HepG2 (cell line): ENCODE measurements at regions not wholly inside any gene's neighbourhood (a gene's known extent, or its start where the extent isn't known, plus 50 kb on each side); places are given as distances from the start of the nearest gene placed in this dataset.

ENCODE experiments used
- ATAC-seq: fragments of 200-7000 bp; cut with Tn5 transposase; 3 replicates; pipeline ENCODE4 v1.9.1; 2020; ENCODE audit warnings: mild to moderate bottlenecking, moderate library complexity
- BruUV-seq: library from RNA; stranded (reverse); fragments of 400-500 nt; replicated peaks from 2 replicates; lab custom pipeline; 2021; lab: Mats Ljungman, UMichigan
- CTCF ChIA-PET: fragments of 300-600 bp; formaldehyde crosslinking; extraction: SDS; loops from one replicate; lab custom pipeline; 2021; ENCODE audit warnings: low total read pairs, inconsistent platforms, low intra/inter-chr PET ratio; lab: Yijun Ruan, JAX
- POLR2A ChIA-PET: fragments of 350-600 bp; sonication (Branson Sonifier 250); formaldehyde crosslinking; loops from one replicate; lab custom pipeline; 2020; ENCODE audit warnings: antibody characterized with exemption, inconsistent platforms; lab: Yijun Ruan, JAX
- DNase-seq: peaks from one replicate; pipeline ENCODE4 v3.0.0-alpha.2; 2015; ENCODE audit warnings: low spot score
- FAIRE-seq: peaks from 3 replicates; lab custom pipeline; 2011; peaks lifted over from hg19 to GRCh38; lab: Jason Lieb, UNC
- H2AFZ ChIP-seq: one replicate; pipeline ENCODE4 v1.6.1; 2011; ENCODE audit warnings: low read length, inconsistent platforms
- H3K27ac ChIP-seq: fragments of 300-600 bp; 3 replicates; pipeline ENCODE4 v1.8.0; 2011; ENCODE audit warnings: mixed run types, mild to moderate bottlenecking, mixed read lengths, low read length, inconsistent platforms; ENCODE audit not compliant: insufficient read depth; ENCODE audit errors: extremely low read length
- H3K27me3 ChIP-seq, 2 experiments: fragments of 200-600 bp in 1 of 2; 2 replicates in 1 of 2; 3 replicates in 1 of 2; pipeline versions ENCODE4 v1.6.0 to v1.8.0; 2011; ENCODE audit warnings: low read length in 2 of 2, mild to moderate bottlenecking in 2 of 2, moderate library complexity in 2 of 2, inconsistent platforms in 1 of 2; ENCODE audit not compliant: insufficient read depth in 2 of 2, control insufficient read depth in 1 of 2
- H3K36me3 ChIP-seq, 2 experiments: fragments of 200-600 bp in 1 of 2; replicated peaks in 1 of 2; 2 replicates in 1 of 2; 3 replicates in 1 of 2; pipeline versions ENCODE4 v1.5.1 to v1.8.0; 2011; ENCODE audit warnings: low read length in 2 of 2, inconsistent platforms in 1 of 2; ENCODE audit not compliant: insufficient read depth in 2 of 2, control insufficient read depth in 1 of 2
- H3K4me1 ChIP-seq: 2 replicates; pipeline ENCODE4 v1.5.1; 2012; ENCODE audit warnings: low read length, inconsistent platforms; ENCODE audit not compliant: insufficient read depth
- H3K4me2 ChIP-seq: 2 replicates; pipeline ENCODE4 v1.6.0; 2011; ENCODE audit warnings: low read depth, low read length, inconsistent platforms
- H3K4me3 ChIP-seq, 3 experiments: fragments of 200-600 bp in 1 of 3; sonication (generic), shearing (Covaris generic) in 1 of 3; replicated peaks in 1 of 3; 2 replicates each; pipeline ENCODE4 v1.5.1; 2011 to 2016; ENCODE audit warnings: low read length in 3 of 3, inconsistent platforms in 2 of 3, low read depth in 2 of 3, mild to moderate bottlenecking in 2 of 3, control low read depth in 1 of 3, mixed read lengths in 1 of 3; ENCODE audit not compliant: insufficient read depth in 1 of 3
- H3K79me2 ChIP-seq: one replicate; pipeline ENCODE4 v1.6.1; 2011; ENCODE audit warnings: low read length, inconsistent platforms; ENCODE audit not compliant: insufficient read depth
- H3K9ac ChIP-seq: 2 replicates; pipeline ENCODE4 v1.6.0; 2011; ENCODE audit warnings: mild to moderate bottlenecking, low read depth, low read length, inconsistent platforms; ENCODE audit not compliant: insufficient read depth
- H3K9me3 ChIP-seq: 2 replicates; pipeline ENCODE4 v1.5.1; 2012; ENCODE audit warnings: mild to moderate bottlenecking, low read length
- H4K20me1 ChIP-seq: 2 replicates; pipeline ENCODE4 v1.6.0; 2011; ENCODE audit warnings: inconsistent platforms, mild to moderate bottlenecking, low read length, moderate library complexity; ENCODE audit not compliant: insufficient read depth
- DR1 ChIP-seq: sonication (generic); formaldehyde crosslinking; IDR thresholded peaks from 2 replicates; pipeline ENCODE4 v1.8.0; 2021; ENCODE audit warnings: mild to moderate bottlenecking, missing genetic modification reagents, inconsistent platforms
- PHF5A ChIP-seq: IDR thresholded peaks from one replicate; pipeline ENCODE4 v1.6.1; 2018; ENCODE audit warnings: low read depth, missing genetic modification reagents; ENCODE audit not compliant: unreplicated experiment
- ZNF501 ChIP-seq: sonication (generic); formaldehyde crosslinking; IDR thresholded peaks from 2 replicates; pipeline ENCODE4 v1.5.1; 2020; ENCODE audit warnings: mild to moderate bottlenecking, moderate library complexity, missing genetic modification reagents
- ZNF749 ChIP-seq: sonication (generic); formaldehyde crosslinking; IDR thresholded peaks from 2 replicates; pipeline ENCODE4 v1.8.0; 2022; ENCODE audit warnings: mild to moderate bottlenecking, missing genetic modification reagents, moderate library complexity, borderline replicate concordance
- WGBS: methylation state at CpG from one replicate; pipeline ENCODE4 v1.1.6; 2017; ENCODE audit warnings: low lambda C conversion rate; 5-methylcytosine and 5-hydroxymethylcytosine counted together
- in situ Hi-C: cut with HindIII; loops from 2 replicates; pipeline ENCODE4 v1.10.0; 2017; ENCODE audit warnings: low pct_unique_long_range_greater_than_20kb; ENCODE audit not compliant: extremely low pct_ligation_motif_present
- intact Hi-C: fragments of 100-400 bp; cut with micrococcal nuclease; formaldehyde crosslinking; loops from one replicate; pipeline ENCODE4 v1.10.0; 2022; ENCODE audit not compliant: unreplicated experiment
- TF ChIP-seq, protein P1 (sequence below): IDR thresholded peaks from 2 replicates; pipeline ENCODE4 v1.6.1; 2016; ENCODE audit warnings: control low read depth

DNA sequence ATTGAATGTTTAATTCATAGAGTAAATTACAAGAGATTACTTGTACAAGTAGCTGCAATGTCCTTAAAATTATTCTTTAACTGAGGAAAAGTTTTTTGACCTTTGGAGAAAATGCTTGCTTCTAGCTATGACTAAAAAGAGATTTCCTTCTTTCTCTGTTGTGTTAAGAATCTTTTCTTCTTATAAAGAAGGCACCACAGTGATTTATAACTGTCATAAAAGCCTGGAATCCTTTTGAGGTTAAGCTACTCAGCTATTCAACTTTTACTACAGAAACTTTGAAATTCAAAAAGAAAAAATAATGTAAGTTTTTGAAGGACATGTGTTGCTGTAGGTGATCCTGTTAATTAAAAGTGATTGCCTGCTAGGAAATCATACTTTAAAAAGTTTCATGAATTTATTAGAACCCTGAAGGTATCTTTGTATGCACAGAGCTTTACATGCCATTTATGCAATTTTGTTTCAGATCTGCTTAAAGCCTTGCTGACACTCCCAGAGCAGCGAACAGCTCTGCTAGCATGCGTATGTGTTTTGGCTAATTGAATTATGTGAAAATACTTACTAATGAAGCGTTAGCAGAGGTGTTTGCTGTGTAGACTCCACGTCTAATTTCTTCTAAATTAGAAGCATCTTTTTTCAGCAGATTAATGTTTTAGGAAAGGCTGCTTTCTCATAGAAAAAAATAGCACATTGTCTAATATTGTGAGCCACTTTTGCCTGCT is 94.7 kb upstream of the SMYD2 start:
- Histone ChIP-seq H3K36me3 (no peaks in the 10 kb centered on the region), H3K27me3 (peaks cover 0 to 22% of the 10 kb centered on the region in 2 experiments; a peak in 3 of 5 replicates), H3K27ac (no peak overlapping the region), H3K4me3 (no peak overlapping the region), H3K79me2 (no peaks in the 10 kb centered on the region), H4K20me1 (no peaks in the 10 kb centered on the region), H3K4me1 (peaks cover 12% of the 10 kb centered on the region; the same call in 1 of the 2 replicates), H3K9me3 (no peaks in the 10 kb centered on the region), H3K4me2 (no peak overlapping the region), H3K9ac (no peak overlapping the region), H2AFZ (no peak overlapping the region)
- ChIA-PET CTCF (no interaction called here), POLR2A (no interaction called here)
- DNase-seq (no peak), FAIRE-seq (no peak), ATAC-seq (no peak)
- intact Hi-C loops (no loop called here), in situ Hi-C loops (no loop called here)
- WGBS: 49% methylated on average over 4 of the region's 4 CpGs
- BruUV-seq: no TSS peak
- TF ChIP-seq, protein P1, sequence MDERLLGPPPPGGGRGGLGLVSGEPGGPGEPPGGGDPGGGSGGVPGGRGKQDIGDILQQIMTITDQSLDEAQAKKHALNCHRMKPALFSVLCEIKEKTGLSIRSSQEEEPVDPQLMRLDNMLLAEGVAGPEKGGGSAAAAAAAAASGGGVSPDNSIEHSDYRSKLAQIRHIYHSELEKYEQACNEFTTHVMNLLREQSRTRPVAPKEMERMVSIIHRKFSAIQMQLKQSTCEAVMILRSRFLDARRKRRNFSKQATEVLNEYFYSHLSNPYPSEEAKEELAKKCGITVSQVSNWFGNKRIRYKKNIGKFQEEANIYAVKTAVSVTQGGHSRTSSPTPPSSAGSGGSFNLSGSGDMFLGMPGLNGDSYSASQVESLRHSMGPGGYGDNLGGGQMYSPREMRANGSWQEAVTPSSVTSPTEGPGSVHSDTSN (CRISPR knock-in tag): no peak
- TF ChIP-seq ZNF749 (CRISPR knock-in tag): no peak
- no peak for TF ChIP-seq DR1 (CRISPR knock-in tag)
- TF ChIP-seq PHF5A (CRISPR knock-in tag): no peak
- no peak for TF ChIP-seq ZNF501 (CRISPR knock-in tag)
- TF ChIP-seq, all 625 proteins: peak for 0
